GM21528 (cell line): ENCODE measurements at regions not wholly inside any gene's neighbourhood (a gene's known extent, or its start where the extent isn't known, plus 50 kb on each side); places are given as distances from the start of the nearest gene placed in this dataset.

Experiments
- ATAC-seq: cut with Tn5 transposase; IDR thresholded peaks from one replicate; pipeline ENCODE4 v1.9.1; 2021; ENCODE audit warnings: mild to moderate bottlenecking, moderate library complexity; ENCODE audit not compliant: unreplicated experiment, low FRiP score

DNA sequence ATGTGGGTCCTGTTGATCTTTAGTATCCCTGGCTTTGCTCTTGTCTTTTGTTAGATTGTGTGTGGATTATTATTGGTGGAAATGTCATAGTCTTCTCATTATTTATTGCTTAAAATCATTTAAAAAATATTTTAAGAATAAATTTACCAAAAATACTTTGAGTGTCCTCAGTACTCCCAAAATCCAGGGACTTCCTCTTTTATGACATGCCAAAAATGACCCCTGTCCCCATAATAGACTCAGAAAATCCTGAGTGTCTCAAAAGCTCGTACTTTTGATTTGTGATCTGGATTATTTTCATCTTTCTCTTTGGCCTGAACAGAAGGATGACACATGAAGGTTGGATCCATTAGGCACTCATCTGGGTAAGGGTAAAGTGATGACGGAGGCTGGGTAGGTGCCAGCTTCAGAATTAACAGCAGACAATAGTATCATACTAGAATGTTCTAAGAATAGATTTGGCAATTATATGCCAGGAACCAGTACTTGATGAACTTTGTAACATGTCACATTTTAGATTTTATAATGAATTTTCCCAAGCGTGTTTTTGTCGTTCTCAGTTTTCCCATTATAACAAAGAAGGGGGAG is 602.2 kb upstream of the CDH8 start:
- no peak for ATAC-seq

DNA sequence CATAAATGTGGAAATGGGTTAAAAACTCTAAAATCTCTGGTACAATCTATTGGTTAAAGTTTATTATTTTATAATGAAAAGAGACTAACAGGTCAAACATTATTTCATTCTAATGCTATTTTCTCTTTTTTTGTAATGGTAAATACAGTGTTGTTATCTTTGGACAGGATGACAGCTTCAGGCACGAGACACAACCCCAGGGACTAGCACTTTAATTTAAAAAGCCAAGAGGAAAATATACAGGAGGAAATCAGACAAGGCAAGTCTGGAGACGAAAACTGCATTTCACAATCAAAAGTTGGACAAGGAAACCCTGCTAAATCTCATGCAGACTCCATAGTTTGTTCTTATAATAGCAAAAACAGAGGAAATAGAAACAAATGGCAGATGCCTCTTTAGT is 589.1 kb upstream of the CDH8 start:
- ATAC-seq, result no peak

GRCh38 chr16:62620275-62620674 is 584.0 kb upstream of the CDH8 start:
- ATAC-seq, result no peak

DNA sequence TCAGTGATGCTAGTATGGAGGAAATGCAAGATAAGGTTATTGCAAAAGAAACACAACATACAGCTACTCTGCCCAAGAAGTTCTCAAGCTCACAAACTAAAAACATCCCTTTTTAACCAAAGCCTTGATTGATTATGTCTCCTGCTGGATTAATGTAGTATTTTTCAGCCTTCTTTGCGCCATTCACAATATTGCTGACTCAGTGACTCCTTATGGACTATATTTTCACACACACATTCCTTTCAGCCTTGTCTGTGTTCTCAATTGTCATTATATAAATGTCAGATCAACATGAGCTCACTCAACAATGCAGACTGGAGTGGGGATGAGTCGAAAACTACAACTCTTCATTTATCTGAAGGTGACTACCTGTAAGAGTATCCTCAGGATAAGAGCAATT is 579.3 kb upstream of the CDH8 start:
- no peak for ATAC-seq

DNA sequence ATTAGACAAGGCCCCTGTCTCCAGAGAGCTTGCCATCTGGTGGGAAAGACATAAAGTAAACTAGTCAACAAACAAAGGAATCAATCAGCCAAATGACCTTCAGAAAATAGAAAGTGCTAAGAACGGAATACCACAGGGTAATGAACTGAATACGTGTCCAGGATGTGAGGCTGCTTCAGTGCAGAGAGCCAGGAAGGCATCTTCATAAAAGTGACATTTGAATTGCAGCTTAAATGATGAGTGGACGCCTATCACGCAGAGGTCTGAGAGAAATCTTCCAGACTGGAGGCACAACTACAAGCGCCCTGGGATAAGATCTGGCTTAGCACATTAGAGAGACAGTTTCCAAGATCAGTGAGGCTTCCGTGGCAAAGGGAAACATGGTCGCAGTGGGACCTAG is 574.1 kb upstream of the CDH8 start:
- ATAC-seq, result no peak

- ATAC-seq, result no peak
These were observed 566.6 kb upstream of the CDH8 start for GRCh38 chr16:62602790-62603189.

GRCh38 chr16:62597875-62598274 is 561.6 kb upstream of the CDH8 start:
- no peak for ATAC-seq

DNA sequence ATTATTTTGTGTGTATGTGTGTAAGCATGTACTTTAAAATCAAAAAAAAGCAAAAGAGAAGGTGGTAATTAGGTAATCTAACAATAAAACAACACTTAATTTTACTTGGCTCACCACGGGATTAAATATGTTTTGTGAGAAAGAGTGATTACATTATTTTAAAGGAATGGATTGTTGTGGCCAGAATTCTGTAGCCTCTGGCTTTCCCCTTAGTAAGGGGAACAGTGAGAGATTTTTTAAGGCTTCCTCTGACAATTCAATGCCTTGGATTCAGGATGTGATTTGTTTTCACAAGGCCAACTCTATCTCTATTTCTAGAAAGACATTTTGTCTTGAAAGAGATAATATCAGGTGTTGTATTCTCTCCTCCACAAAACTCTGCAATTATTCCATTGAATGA is 560.3 kb upstream of the CDH8 start:
- no peak for ATAC-seq

- no peak for ATAC-seq
These were observed 559.9 kb upstream of the CDH8 start for GRCh38 chr16:62596125-62596524.

- ATAC-seq, result no peak
These were observed 550.1 kb upstream of the CDH8 start for GRCh38 chr16:62586128-62586862.

DNA sequence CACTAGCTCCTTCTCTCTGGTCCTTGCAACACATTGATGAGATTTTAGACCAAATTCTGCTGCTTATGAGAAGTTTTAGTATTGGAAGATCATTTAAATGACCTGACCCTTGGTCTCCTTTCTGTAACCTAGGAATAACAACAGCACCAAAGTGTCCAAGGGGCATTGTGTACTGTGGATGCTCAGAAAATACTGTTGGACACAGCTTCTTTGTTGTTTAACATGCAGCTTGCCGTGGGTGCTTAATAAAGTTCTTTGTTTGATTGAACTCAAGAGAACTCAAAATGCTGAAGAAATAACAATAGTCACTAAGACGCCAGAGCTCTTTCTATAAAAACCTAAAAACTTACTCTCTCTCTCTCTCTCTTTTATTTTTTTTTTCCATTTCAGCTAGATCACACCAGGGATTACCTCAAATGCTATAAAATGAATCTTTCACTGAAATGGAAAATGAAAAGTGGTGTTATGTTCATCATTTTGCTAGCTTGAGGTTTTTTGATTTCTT is 548.9 kb upstream of the CDH8 start:
- no peak for ATAC-seq

DNA sequence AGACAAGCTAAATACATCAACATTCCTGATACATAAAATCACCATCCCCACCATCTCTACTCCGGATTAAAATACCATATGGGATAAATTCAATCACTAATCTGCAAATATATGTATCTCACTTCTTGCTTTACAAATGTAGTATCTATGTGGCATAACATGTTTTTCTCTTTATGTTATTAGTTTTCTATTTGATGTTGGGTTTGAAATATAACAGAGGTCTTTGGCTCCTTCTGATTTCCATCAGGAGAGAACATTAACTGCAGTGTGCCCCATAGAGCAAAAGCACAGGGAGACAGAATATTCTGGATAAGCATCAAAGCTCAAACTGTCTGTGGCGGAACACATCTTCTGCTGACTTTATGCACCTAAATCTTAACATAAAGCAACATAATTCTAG is 547.2 kb upstream of the CDH8 start:
- no peak for ATAC-seq

DNA sequence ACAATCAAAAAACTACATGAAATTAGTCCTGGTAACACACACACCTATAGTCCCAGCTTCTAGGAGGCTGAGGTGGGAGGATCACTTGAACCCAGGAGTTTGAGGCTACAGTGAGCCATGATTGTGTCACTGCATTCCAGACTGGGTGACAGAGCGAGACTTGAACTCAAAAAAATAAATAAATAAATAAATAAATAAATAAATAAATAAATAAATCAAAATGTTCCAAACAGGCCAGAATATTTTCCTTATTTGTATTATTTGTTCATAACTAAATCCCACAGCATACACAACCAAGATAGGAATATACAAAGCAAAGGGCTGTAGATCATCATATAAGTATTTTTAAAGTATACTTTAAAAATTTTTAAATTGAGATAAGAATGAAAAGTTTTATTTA is 537.2 kb upstream of the CDH8 start:
- ATAC-seq, result no peak

- ATAC-seq, result no peak
These were observed 532.7 kb upstream of the CDH8 start for GRCh38 chr16:62568926-62569325.

- ATAC-seq, result no peak
These were observed 529.5 kb upstream of the CDH8 start for GRCh38 chr16:62565706-62566105.

GRCh38 chr16:62564291-62564690 is 528.1 kb upstream of the CDH8 start:
- ATAC-seq, result no peak

GRCh38 chr16:62562121-62562520 is 525.9 kb upstream of the CDH8 start:
- ATAC-seq, result no peak

- no peak for ATAC-seq
These were observed 513.6 kb upstream of the CDH8 start for GRCh38 chr16:62549875-62550274.

DNA sequence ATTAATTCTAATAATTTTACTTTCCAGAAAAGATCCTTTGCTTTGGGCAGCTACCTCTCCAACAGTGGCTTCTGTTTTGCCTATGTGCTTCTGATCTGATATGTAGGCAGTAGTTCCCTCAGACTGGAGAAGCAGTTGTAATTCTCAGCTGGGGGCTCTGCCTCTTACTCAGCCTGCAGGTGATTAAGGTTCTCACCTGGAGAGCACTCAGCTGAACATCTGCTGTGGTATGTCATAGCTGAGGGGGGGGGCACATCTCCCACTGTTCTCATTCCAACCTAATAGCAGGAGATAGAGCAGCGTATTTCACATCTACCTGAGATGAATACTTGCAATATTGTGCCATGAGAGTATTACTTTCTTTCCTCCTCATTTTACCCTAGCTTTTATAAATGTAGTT is 511.9 kb upstream of the CDH8 start:
- no peak for ATAC-seq

- ATAC-seq, result no peak
These were observed 510.5 kb upstream of the CDH8 start for GRCh38 chr16:62546701-62547100.

GRCh38 chr16:62545039-62545438 is 508.8 kb upstream of the CDH8 start:
- no peak for ATAC-seq

DNA sequence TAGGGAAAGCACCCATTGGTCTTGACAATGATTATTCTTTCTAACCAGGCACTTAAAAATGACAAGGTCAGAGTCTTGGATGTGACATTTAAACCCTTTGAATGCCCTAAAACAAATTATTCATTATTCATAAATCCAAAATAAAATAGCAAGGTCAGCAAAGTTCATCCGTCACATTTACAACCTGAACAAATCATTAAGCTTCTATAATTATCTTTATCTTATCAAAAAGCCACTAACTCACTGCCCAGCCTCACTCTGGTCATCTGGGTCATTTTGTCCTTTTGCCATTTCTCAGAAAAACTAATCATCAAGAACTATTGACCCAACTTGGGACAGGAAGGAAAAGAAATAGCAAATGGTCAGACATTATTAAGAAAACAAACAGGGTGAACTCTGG is 507.3 kb upstream of the CDH8 start:
- no peak for ATAC-seq
